ENCODE measurements at regions not wholly inside any gene's neighbourhood (a gene's known extent, or its start where the extent isn't known, plus 50 kb on each side); places are given as distances from the start of the nearest gene placed in this dataset.

DNA sequence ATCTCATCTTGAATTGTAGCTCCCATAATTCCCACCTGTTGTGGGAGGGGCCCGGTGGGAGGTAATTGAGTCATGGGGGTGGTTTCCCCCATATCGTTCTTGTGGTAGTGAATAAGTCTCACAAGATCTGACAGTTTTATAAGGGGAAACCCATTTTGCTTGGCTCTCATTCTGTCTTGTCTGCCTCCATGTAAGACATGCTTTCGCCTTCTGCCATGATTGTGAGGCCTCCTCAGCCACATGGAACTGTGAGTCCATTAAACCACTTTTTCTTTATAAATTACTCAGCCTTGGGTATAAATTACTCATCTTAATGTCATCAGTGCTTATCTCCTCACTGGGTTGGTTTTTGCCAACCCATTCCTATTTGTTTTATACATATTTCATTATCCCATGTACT is 142.0 kb upstream of the GMDS start:
- Mint-ChIP-seq H3K4me1 (no peaks in the 10 kb centered on the region), H3K27ac (no peak overlapping the region), H3K27me3 (no peaks in the 10 kb centered on the region), H3K4me3 (no peak overlapping the region), H3K9me3 (peaks cover 6% of the 10 kb centered on the region), H3K36me3 (ENCODE audit: low read depth) (no peaks in the 10 kb centered on the region)
- intact Hi-C loops (cut with micrococcal nuclease), result no loop called here
- DNase-seq, result no peak

DNA sequence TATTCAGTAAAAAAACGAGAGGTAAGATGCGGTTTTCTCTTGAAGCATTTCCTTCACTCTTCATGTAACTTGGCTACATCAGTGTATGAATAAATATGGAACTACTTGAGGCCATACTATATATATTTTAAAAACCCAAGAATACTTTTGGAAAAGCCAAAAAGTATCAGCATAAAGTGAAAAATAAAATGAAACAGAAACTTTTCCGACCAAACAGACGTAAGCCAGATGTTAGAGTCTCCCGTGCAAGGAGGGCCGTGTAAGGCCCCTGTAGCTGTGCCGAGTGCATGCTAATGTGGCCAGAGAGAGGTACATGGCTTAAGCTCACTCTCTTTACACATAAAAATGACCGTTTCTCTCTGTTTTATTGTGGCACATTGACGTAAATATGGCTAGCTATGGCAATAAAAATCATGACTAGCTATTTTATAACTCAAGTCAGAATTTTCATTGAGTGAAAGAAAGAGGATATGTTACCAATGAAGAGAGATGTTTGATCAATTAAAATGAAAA is 140.1 kb upstream of the GMDS start:
- no peak overlapping the region for H3K4me3 Mint-ChIP-seq
- no peak for DNase-seq
- no peaks in the 10 kb centered on the region for H3K27me3 Mint-ChIP-seq
- no peaks in the 10 kb centered on the region for H3K4me1 Mint-ChIP-seq
- no peaks in the 10 kb centered on the region for H3K36me3 Mint-ChIP-seq (ENCODE audit: low read depth)
- H3K9me3 Mint-ChIP-seq, result peaks cover 6% of the 10 kb centered on the region
- intact Hi-C loops (cut with micrococcal nuclease), result no loop called here
- H3K27ac Mint-ChIP-seq, result no peak overlapping the region

DNA sequence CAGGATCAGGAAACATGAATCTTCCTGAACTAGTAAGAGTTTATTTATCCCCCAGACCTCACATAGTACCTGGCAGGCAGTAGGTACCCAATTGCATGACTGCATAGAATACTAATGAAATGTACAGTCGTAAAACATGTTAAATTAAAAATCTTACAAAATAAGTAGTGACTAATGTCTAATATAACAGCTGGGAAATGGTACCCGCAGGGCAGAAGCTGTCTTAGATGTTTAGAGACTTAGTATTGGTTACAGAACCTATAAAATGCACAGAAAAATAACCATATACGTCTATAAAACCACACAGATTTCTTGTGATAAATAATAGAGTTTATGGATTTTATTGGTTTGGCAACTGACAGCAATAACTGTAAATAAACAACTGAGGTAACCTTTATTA is 139.1 kb upstream of the GMDS start:
- intact Hi-C loops (cut with micrococcal nuclease), result no loop called here
- Mint-ChIP-seq H3K4me3 (no peak overlapping the region), H3K4me1 (no peaks in the 10 kb centered on the region), H3K27ac (no peak overlapping the region), H3K36me3 (ENCODE audit: low read depth) (no peaks in the 10 kb centered on the region), H3K27me3 (no peaks in the 10 kb centered on the region), H3K9me3 (peaks cover 6% of the 10 kb centered on the region)
- DNase-seq, result no peak

DNA sequence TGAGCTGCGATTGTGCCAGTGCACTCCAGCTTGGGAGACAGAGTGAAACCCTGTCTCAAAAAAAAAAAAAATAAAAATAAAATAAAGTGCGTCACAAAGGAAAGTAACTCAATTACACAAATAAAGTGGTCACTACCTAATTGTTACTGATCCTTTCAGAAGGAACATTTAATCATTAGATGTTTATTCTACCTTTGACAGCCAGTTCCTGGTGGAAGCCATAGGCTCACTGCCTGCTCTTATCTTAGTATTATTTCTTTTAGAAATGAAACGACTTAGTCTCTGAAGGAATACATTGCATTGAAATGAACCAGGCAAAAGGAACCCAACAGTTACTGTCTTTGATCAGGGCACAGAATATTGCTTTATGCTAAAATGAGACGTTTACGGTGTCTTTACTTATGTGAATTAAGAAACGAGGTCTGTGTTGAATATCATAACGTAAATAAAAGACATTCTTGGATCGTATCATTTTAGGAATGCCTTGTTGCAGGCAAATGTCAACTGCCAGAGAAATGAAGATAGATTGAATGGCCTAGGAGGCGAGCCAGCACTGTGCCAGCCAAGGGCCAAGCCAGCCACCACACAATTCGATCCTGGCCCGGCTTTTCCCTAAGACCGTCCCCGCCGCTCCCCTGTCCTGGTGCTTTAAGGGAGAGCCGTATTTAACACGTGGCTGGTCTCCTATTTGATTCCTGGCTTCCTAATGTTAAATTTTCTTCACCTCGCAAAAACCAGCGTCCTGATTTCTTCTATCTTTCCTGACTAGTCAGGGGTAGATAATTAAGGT is 136.7 kb upstream of the GMDS start:
- H3K27ac Mint-ChIP-seq, result no peak overlapping the region
- no peak overlapping the region for H3K4me3 Mint-ChIP-seq
- H3K9me3 Mint-ChIP-seq, result no peaks in the 10 kb centered on the region
- no peaks in the 10 kb centered on the region for H3K27me3 Mint-ChIP-seq
- no peaks in the 10 kb centered on the region for H3K36me3 Mint-ChIP-seq (ENCODE audit: low read depth)
- intact Hi-C loops (cut with micrococcal nuclease), result no loop called here
- DNase-seq, result no peak
- peaks cover 4% of the 10 kb centered on the region for H3K4me1 Mint-ChIP-seq

DNA sequence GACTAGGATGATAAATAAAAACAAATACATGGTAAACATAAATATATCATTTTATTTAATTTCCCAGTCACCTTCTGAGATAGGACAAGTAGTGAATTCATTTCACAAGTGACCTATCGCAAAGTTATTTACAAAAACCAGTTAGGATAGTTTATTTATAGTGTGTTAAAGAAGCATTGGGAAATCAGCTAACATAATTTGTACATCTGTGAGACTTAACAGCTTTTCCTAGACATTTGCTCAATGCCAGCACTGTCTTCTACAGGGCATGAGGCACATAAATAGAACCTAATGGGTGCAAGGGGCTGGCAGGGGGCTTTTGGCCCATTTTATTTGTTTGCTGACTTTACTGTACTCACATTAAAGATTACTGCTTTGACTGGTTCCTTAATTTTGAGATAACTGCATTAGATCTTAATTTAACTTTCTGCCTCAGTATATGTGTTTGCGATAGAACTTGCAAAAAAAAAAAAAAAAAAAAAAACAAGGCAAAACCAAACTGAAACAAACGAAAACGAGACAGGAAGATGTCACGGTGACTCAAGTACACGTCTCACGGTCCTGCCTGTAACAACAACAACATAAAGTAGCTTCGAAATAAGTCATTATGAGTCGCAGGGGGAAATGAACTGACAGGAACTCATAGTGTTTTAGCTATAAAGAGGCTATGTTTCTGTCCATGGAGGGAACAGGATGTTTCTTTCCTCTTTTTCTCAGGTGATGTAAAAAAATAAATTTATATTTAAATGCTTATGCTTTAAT is 133.7 kb upstream of the GMDS start:
- H3K36me3 Mint-ChIP-seq (ENCODE audit: low read depth), result no peaks in the 10 kb centered on the region
- no peaks in the 10 kb centered on the region for H3K27me3 Mint-ChIP-seq
- intact Hi-C loops (cut with micrococcal nuclease), result no loop called here
- peaks cover 4% of the 10 kb centered on the region for H3K4me1 Mint-ChIP-seq
- DNase-seq, result peak; percentile 63
- no peak overlapping the region for H3K27ac Mint-ChIP-seq
- no peaks in the 10 kb centered on the region for H3K9me3 Mint-ChIP-seq
- H3K4me3 Mint-ChIP-seq, result no peak overlapping the region

DNA sequence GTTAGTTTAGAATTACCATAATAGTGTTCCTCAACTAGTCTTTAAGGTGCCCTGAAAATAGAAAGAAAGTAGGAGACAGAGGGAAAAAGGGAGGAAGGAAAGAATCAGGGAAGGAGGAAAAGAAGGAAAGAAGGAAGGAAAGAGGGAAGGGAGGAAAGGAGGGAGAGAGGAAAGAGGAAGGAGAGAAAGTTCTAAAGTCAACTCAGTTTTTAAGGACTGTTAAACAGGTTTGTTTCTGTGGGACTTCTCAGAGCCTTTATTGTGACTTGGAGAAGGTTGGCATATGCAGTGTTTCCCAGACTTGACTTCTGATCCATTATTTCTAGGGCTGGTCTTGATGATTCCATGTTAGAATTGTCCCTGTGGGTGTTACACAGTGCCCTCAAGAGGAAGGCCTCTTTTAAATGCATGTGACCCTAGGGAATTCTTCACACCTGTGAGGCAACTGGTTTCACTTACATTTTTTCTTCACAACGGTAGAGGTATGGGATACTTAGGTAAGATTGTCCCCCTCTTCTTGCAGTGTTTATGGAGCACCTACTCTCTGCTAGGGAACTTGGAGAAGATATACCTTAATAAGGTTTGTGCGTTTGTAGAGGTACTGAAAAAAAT is 132.7 kb upstream of the GMDS start:
- Mint-ChIP-seq H3K4me1 (peaks cover 4% of the 10 kb centered on the region), H3K36me3 (ENCODE audit: low read depth) (no peaks in the 10 kb centered on the region), H3K9me3 (no peaks in the 10 kb centered on the region), H3K4me3 (no peak overlapping the region), H3K27ac (no peak overlapping the region), H3K27me3 (no peaks in the 10 kb centered on the region)
- DNase-seq, result no peak
- intact Hi-C loops (cut with micrococcal nuclease), result no loop called here

DNA sequence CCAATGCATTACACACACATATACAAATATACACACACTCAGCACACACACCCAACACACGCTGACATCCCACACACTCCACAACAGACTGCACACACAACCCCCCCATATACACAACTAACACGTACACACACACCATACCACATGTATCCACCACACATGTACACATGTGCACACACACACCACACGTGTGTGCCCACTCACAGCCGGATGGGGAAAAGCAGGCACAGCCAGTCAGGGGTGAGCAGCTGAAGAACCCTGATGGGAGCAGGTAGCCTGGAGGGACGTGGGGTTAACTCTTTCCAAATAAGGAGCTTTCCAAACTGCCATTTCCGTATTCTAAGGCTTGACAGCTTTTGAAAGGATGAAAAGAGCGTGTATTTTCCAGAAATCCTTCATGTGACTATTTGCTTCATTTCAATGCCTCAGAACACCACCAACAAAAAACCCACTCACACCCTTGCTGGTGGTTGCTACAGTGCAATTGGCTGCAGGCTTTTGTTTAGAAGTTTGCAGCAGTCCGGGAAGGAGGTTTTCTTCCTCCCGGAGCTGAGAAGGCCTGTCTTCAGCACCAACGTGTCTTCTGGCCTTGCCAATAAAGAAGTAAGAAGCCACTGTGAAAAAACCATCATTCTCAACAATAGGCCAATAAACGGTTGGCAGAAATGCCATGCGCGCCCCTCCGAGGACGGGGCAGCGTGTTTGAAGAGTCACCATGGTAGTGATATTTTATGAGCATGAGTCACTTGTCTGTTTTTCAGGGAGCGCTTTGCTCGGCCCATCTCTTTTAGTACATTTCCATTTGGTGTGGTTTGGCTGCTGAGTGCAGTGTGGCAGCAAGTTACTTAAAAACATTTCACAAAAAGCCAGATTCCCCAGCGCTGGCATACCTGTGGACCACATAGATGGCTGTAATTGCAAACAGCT is 131.3 kb upstream of the GMDS start:
- H3K36me3 Mint-ChIP-seq (ENCODE audit: low read depth), result no peaks in the 10 kb centered on the region

DNA sequence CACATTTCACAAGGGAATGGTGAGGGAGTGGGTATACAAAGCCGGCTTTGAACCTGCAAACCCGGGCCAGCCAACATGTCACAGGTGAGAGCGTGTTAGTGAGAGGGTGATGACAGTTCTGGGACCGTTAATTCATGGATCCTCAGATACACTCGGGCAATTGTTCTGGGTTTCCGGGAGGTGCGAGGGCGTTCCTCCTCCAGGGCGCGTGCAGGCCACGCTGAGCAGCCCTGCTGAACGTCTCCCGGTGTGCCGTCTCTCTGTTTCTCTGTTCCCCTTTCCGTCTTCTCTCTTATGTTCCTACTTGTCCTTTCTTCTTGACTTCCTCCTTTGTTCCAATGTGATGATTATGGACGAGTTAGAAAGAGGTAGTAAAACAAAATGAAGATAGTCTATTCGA is 130.0 kb upstream of the GMDS start:
- H3K27me3 Mint-ChIP-seq, result no peaks in the 10 kb centered on the region
- intact Hi-C loops (cut with micrococcal nuclease), result no loop called here

More for the DNA sequence above, 131.3 kb upstream of the GMDS start:
- H3K27ac Mint-ChIP-seq, result no peak overlapping the region
- intact Hi-C loops (cut with micrococcal nuclease), result no loop called here
- no peaks in the 10 kb centered on the region for H3K9me3 Mint-ChIP-seq
- H3K4me3 Mint-ChIP-seq, result no peak overlapping the region
- H3K4me1 Mint-ChIP-seq, result peaks cover 4% of the 10 kb centered on the region
- H3K27me3 Mint-ChIP-seq, result no peaks in the 10 kb centered on the region
- DNase-seq, result peak; percentile 52

DNA sequence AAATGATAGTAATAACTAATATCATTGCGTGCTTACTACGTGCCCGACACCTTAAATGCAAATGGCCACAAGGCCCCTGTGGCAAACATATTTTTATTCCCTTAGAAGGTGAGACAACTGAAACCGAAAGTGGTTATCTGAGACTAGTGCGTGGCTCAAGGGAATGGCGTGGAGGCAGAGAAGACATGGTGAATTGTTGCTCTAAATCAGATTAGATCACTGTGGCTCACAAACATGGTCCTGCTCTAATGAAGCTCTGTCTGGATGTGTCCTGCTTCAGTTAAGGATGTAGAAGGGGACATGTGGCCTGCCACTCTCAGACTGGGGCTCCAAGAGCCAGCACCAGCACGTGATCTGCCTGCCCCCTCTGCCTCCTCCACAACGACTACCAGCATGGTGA is 124.2 kb upstream of the GMDS start:
- H3K4me3 Mint-ChIP-seq, result no peak overlapping the region
- no peak overlapping the region for H3K27ac Mint-ChIP-seq
- intact Hi-C loops (cut with micrococcal nuclease), result no loop called here
- H3K27me3 Mint-ChIP-seq, result peaks cover 4% of the 10 kb centered on the region
- H3K9me3 Mint-ChIP-seq, result no peaks in the 10 kb centered on the region
- no peaks in the 10 kb centered on the region for H3K36me3 Mint-ChIP-seq (ENCODE audit: low read depth)
- peaks cover 1% of the 10 kb centered on the region for H3K4me1 Mint-ChIP-seq
- DNase-seq, result peak; percentile 51

More for the DNA sequence above, 130.0 kb upstream of the GMDS start:
- Mint-ChIP-seq H3K36me3 (ENCODE audit: low read depth) (no peaks in the 10 kb centered on the region), H3K27ac (no peak overlapping the region), H3K4me1 (peaks cover 4% of the 10 kb centered on the region), H3K9me3 (no peaks in the 10 kb centered on the region), H3K4me3 (no peak overlapping the region)
- no peak for DNase-seq

DNA sequence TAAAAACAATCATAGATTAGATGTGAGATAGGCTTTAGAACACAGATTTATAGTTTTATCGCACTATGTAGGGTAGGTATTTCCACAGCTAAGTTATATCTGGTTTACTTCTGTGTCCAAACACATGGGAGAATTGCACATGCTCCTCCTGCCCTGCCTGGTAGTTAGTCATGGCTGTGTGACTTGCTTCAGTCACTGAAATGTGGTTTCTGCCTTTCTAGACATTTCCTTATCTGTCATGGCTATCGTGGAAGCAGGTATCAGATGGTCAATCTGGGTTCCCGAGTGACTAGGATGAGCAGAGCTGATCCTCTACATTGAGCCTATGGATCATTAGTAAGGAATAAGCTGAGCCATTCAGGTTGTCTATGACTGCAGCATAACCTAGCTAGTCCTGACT is 117.8 kb upstream of the GMDS start:
- no peak for DNase-seq
- Mint-ChIP-seq H3K36me3 (ENCODE audit: low read depth) (no peaks in the 10 kb centered on the region), H3K27me3 (peaks cover 4% of the 10 kb centered on the region), H3K27ac (no peak overlapping the region), H3K4me3 (no peak overlapping the region), H3K9me3 (no peaks in the 10 kb centered on the region), H3K4me1 (no peaks in the 10 kb centered on the region)
- intact Hi-C loops (cut with micrococcal nuclease), result no loop called here

DNA sequence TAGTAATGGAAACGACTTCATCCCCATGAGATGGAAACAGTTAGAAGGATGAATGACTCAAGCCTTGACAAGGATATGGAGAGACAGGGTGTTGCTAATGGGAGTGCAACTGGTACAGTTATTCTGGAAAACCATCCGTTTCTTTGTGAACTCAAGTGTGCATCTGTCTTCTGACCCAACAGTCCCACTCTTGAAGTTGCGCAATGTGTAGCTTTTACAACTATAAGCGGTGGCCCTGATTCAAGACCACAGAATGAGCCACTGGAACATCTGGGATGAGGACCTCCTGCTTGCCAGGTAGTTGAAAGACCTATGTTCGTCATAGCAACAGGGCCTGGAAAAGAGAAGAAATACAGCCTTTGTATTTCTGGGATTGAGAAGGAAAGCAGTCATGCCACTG is 115.8 kb upstream of the GMDS start:
- Mint-ChIP-seq H3K4me1 (no peaks in the 10 kb centered on the region), H3K9me3 (no peaks in the 10 kb centered on the region), H3K4me3 (no peak overlapping the region), H3K27me3 (peaks cover 4% of the 10 kb centered on the region), H3K36me3 (ENCODE audit: low read depth) (no peaks in the 10 kb centered on the region), H3K27ac (no peak overlapping the region)
- DNase-seq, result no peak
- intact Hi-C loops (cut with micrococcal nuclease), result no loop called here

DNA sequence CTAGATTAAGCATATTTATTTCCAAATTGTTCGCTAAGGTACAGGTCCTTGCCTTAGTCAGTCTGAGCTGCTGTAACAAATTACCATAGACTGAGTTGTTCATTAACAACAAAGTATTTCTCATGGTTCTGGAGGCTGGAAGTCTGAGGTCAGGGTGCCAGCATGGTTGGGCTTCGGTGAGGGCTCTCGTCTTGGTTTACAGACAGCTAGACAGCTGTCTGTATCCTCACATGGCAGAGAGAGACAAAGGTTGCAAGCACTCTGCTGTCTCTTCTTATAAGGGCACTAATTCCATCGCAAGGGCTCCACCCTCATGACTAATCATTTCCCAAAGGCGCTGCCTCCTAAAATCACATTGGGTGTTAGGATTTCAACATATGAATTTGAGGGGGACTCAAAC is 115.3 kb upstream of the GMDS start:
- H3K9me3 Mint-ChIP-seq, result no peaks in the 10 kb centered on the region
- intact Hi-C loops (cut with micrococcal nuclease), result no loop called here
- no peaks in the 10 kb centered on the region for H3K4me1 Mint-ChIP-seq
- H3K4me3 Mint-ChIP-seq, result no peak overlapping the region
- H3K27me3 Mint-ChIP-seq, result peaks cover 4% of the 10 kb centered on the region
- no peak for DNase-seq
- no peaks in the 10 kb centered on the region for H3K36me3 Mint-ChIP-seq (ENCODE audit: low read depth)
- H3K27ac Mint-ChIP-seq, result no peak overlapping the region

DNA sequence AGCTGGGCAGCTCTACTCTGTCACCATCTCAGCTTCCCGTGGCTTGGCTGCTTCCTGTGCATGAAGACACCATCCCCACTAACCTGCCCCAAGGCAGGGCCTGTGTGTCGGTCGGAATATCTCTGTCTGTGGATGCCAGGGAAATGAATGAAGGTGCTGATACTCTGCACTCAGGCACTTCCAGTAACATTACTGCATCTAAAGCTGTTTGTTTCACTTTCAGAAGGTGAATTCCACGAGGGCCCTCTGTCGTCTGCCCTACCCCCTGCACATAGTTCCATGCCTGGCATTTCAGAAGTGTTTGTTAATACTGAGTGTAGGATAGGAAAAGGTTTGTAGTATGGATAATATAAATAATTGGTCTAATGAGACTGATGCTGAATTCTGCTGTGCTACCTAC is 114.7 kb upstream of the GMDS start:
- Mint-ChIP-seq H3K27me3 (peaks cover 5% of the 10 kb centered on the region), H3K4me1 (no peaks in the 10 kb centered on the region), H3K36me3 (ENCODE audit: low read depth) (no peaks in the 10 kb centered on the region), H3K9me3 (no peaks in the 10 kb centered on the region), H3K27ac (no peak overlapping the region), H3K4me3 (no peak overlapping the region)
- intact Hi-C loops (cut with micrococcal nuclease), result no loop called here
- no peak for DNase-seq
